ENCODE measurements at regions not wholly inside any gene's neighbourhood (a gene's known extent, or its start where the extent isn't known, plus 50 kb on each side); places are given as distances from the start of the nearest gene placed in this dataset.
"Not testable (repeated sequence)": the region's sequence is repeated elsewhere in the genome, so short reads cannot be mapped to it uniquely, and the experiment has no call there.

- not testable (repeated sequence) for DNase-seq
These were observed 54.4 kb upstream of the MUCL1 start for GRCh38 chr12:54799966-54800365.

GRCh38 chr12:54798651-54799050 lies 55.7 kb upstream of the MUCL1 start:
- DNase-seq: no peak

- DNase-seq: no peak
These were observed 57.3 kb upstream of the MUCL1 start for GRCh38 chr12:54796991-54797390.

- DNase-seq: no peak
These were observed 58.7 kb upstream of the MUCL1 start for GRCh38 chr12:54795644-54796043.

GRCh38 chr12:54786081-54786480 lies 68.2 kb upstream of the MUCL1 start:
- DNase-seq: no peak

GRCh38 chr12:54784115-54784514 lies 70.2 kb upstream of the MUCL1 start:
- DNase-seq: no peak

GRCh38 chr12:54777031-54777430 lies 77.3 kb upstream of the MUCL1 start:
- not testable (repeated sequence) for DNase-seq

- DNase-seq: no peak
These were observed 80.7 kb upstream of the MUCL1 start for GRCh38 chr12:54773593-54773992.

- DNase-seq: no peak
These were observed 88.7 kb upstream of the MUCL1 start for GRCh38 chr12:54765652-54766051.

GRCh38 chr12:54762390-54762789 lies 91.9 kb upstream of the MUCL1 start:
- no peak for DNase-seq

- DNase-seq: no peak
These were observed 94.6 kb upstream of the MUCL1 start for GRCh38 chr12:54759751-54760150.

GRCh38 chr12:54751493-54751892 lies 102.8 kb upstream of the MUCL1 start:
- no peak for DNase-seq

- DNase-seq: peak; percentile 10
These were observed 101.1 kb upstream of the DCD start for GRCh38 chr12:54749191-54749818.

GRCh38 chr12:54744590-54744989 lies 96.4 kb upstream of the DCD start:
- no peak for DNase-seq

- no peak for DNase-seq
These were observed 92.7 kb upstream of the DCD start for GRCh38 chr12:54740882-54741281.

- DNase-seq: no peak
These were observed 88.4 kb upstream of the DCD start for GRCh38 chr12:54736549-54736948.

- DNase-seq: no peak
These were observed 86.2 kb upstream of the DCD start for GRCh38 chr12:54734196-54734950.

- DNase-seq: peak; percentile 0
These were observed 77.2 kb upstream of the DCD start for GRCh38 chr12:54725233-54725843.

GRCh38 chr12:54723379-54724256 lies 75.5 kb upstream of the DCD start:
- no peak for DNase-seq

GRCh38 chr12:54721312-54721711 lies 73.1 kb upstream of the DCD start:
- DNase-seq: no peak

- DNase-seq: no peak
These were observed 71.5 kb upstream of the DCD start for GRCh38 chr12:54719691-54720090.

- DNase-seq: no peak
These were observed 68.1 kb upstream of the DCD start for GRCh38 chr12:54716261-54716660.

- DNase-seq: not testable (repeated sequence)
These were observed 65.7 kb upstream of the DCD start for GRCh38 chr12:54713876-54714275.
